ENCODE measurements at regions not wholly inside any gene's neighbourhood (a gene's known extent, or its start where the extent isn't known, plus 50 kb on each side); places are given as distances from the start of the nearest gene placed in this dataset.

DNA sequence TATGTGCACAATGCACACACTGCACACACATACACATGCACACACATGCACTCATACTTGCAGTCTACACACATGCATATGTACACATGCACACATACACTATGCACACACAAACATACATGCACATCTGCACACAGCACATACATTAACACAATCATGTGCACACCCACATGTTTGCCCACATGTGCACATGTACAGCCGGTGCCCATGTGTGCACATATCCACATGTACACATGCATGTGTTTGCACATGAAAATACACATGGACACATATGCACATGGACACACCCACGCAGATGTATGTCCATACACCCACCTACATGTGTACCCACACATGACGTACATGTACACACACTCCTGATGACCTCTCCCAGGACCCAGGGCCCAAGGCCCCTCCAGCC is 105.1 kb upstream of the ACTRT2 start:
- Histone ChIP-seq H3K23me2 (ENCODE audit: low read depth, low read length) (no peaks in the 10 kb centered on the region), H3K14ac (ENCODE audit: insufficient read length) (no peak overlapping the region), H2BK20ac (ENCODE audit: low read length) (no peak overlapping the region), H3K23ac (ENCODE audit: insufficient read length) (no peak overlapping the region), H4K5ac (ENCODE audit: insufficient read length, low read depth, low read length) (no peak overlapping the region), H3K4me3 (ENCODE audit: extremely low read depth in 1 of 4, insufficient read depth in 2 of 4, low read depth in 3 of 4, low read length in 4 of 4) (peak overlapping the region in 1 of 4 experiments; percentile 12; a peak in 1 of 8 replicates), H3K4ac (replicated peaks; ENCODE audit: insufficient read length, low read depth, low read length) (no peak overlapping the region), H3K18ac (ENCODE audit: extremely low read depth, low read length) (no peak overlapping the region), H3K79me2 (ENCODE audit: control insufficient read depth in 1 of 2, insufficient read depth in 2 of 2, low read length in 2 of 2) (no peaks in the 10 kb centered on the region), H3K9ac (replicated peaks in 1 of 4; ENCODE audit: extremely low read depth in 1 of 4, low read depth in 3 of 4, low read length in 3 of 4) (no peak overlapping the region), H2BK5ac (ENCODE audit: low read depth, low read length) (no peak overlapping the region), H3K4me2 (ENCODE audit: insufficient read depth in 1 of 2, low read depth in 2 of 2, low read length in 2 of 2) (no peak overlapping the region), H4K20me1 (replicated peaks in 1 of 2; ENCODE audit: control insufficient read depth in 1 of 2, insufficient read depth in 2 of 2, low read length in 2 of 2) (peaks cover 0 to 5% of the 10 kb centered on the region in 2 experiments), H3K9me3 (ENCODE audit: insufficient read depth in 2 of 2, low read depth in 1 of 2, low read length in 1 of 2) (peaks cover 76 to 99% of the 10 kb centered on the region in 2 experiments), H4K91ac (replicated peaks; ENCODE audit: insufficient read length, low read length) (no peak overlapping the region), H2BK120ac (replicated peaks; ENCODE audit: low read depth, low read length) (no peak overlapping the region), H2AFZ (ENCODE audit: low read length) (no peak overlapping the region), H2BK12ac (ENCODE audit: low read depth, low read length) (no peak overlapping the region), H2AK5ac (ENCODE audit: low read depth, low read length) (no peak overlapping the region), H4K8ac (ENCODE audit: extremely low read depth, insufficient read depth, low read length) (no peak overlapping the region), H3K27ac (ENCODE audit: low read depth, low read length) (no peak overlapping the region), H2BK15ac (ENCODE audit: low read length) (no peak overlapping the region), H3K56ac (replicated peaks; ENCODE audit: insufficient read length, low read depth, low read length) (no peak overlapping the region), H3K79me1 (ENCODE audit: low read depth, low read length) (no peaks in the 10 kb centered on the region; the same call in 1 of the 2 replicates), H3K4me1 (replicated peaks in 1 of 4; ENCODE audit: control insufficient read depth in 3 of 4, insufficient read depth in 4 of 4, low read length in 3 of 4) (no peaks in the 10 kb centered on the region), H3K36me3 (ENCODE audit: control insufficient read depth in 2 of 4, insufficient read depth in 4 of 4, low read length in 3 of 4) (peaks cover 0 to 4% (median 0%) of the 10 kb centered on the region in 4 experiments; a peak in 1 of 8 replicates), H3K27me3 (replicated peaks in 1 of 4; ENCODE audit: control insufficient read depth in 3 of 4, extremely low read depth in 1 of 4, insufficient read depth in 3 of 4, low read length in 3 of 4) (no peaks in the 10 kb centered on the region)
- ChIA-PET CTCF (ENCODE audit: partially characterized antibody) (no interaction called here), POLR2A (ENCODE audit: partially characterized antibody) (no interaction called here)
- FAIRE-seq (no peak), DNase-seq (ENCODE audit: low read depth in 1 of 2, low spot score in 2 of 2) (no peak)
- WGBS, 2 experiments (ENCODE audit: extremely low coverage in 1 of 2, insufficient coverage in 1 of 2, insufficient read length in 1 of 2, insufficient replicate concordance in 2 of 2, low coverage in 1 of 2, low lambda C conversion rate in 2 of 2, missing lambda C conversion rate in 1 of 2), result 83% methylated on average over 3 of the region's 3 CpGs; no CpG with 5 or more reads in 1 of the 2 experiments
- no peak for TF ChIP-seq ASH2L (IDR thresholded peaks at IDR 0.05; ENCODE audit: low read length)
- no peak for TF ChIP-seq HDAC6 (IDR thresholded peaks at IDR 0.05; ENCODE audit: low read depth, low read length)
- TF ChIP-seq KDM1A (IDR thresholded peaks at IDR 0.05; ENCODE audit: borderline replicate concordance, low read length), result no peak
- no peak for TF ChIP-seq EZH2 (IDR thresholded peaks at IDR 0.05; ENCODE audit: low read depth, low read length, severe bottlenecking)
- TF ChIP-seq CHD1 (IDR thresholded peaks at IDR 0.05; ENCODE audit: low read depth, low read length), result no peak
- TF ChIP-seq JUN (IDR thresholded peaks at IDR 0.05; ENCODE audit: low read depth, low read length), result no peak
- no peak for TF ChIP-seq SIRT6 (IDR thresholded peaks at IDR 0.05; ENCODE audit: low read length)
- TF ChIP-seq MAFK (IDR thresholded peaks at IDR 0.05; ENCODE audit: low read depth, low read length), result no peak
- TF ChIP-seq PHF8 (conservative IDR thresholded peaks at IDR 0.05; ENCODE audit: low read depth, low read length), result no peak
- TF ChIP-seq BACH1 (IDR thresholded peaks at IDR 0.05; ENCODE audit: low read length), result no peak
- no peak for TF ChIP-seq SIN3A (conservative IDR thresholded peaks at IDR 0.05 in 1 of 2, IDR thresholded peaks at IDR 0.05 in 1 of 2; ENCODE audit: low read depth in 1 of 2, low read length in 2 of 2)
- no peak for TF ChIP-seq NANOG (IDR thresholded peaks at IDR 0.05; ENCODE audit: insufficient read depth, low read depth, low read length, poor library complexity, severe bottlenecking)
- TF ChIP-seq TAF7 (optimal IDR thresholded peaks at IDR 0.05; ENCODE audit: borderline replicate concordance, low read depth, low read length), result no peak
- no peak for TF ChIP-seq SAP30 (IDR thresholded peaks at IDR 0.05; ENCODE audit: insufficient read depth, insufficient replicate concordance, low read length)
- TF ChIP-seq BRCA1 (IDR thresholded peaks at IDR 0.05; ENCODE audit: low read depth, low read length), result no peak
